ENCODE measurements at regions not wholly inside any gene's neighbourhood (a gene's known extent, or its start where the extent isn't known, plus 50 kb on each side); places are given as distances from the start of the nearest gene placed in this dataset.
"Not testable (repeated sequence)": the region's sequence is repeated elsewhere in the genome, so short reads cannot be mapped to it uniquely, and the experiment has no call there.

DNA sequence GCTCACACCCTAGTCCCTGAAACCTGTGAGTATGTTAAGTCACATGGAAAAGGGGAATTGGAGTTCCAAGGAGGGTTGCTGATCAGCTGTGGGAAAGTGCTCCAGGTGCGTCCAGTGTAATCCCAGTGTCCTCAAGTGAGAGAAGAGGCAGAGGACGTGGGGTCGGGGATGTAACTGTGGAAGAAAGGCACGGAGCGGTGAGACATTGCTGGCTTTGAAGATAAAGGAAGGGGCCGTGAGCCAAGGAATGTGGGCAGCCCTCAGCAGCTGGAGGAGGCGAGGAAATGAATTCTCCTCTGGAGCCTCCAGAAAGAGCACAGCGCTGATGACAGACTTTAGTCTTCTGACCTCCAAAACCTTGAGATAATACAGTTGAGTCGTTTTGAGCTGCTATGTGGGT, 191.6 kb upstream of the TMEM132C start:
- DNase-seq (ENCODE audit: low read depth): no peak

DNA sequence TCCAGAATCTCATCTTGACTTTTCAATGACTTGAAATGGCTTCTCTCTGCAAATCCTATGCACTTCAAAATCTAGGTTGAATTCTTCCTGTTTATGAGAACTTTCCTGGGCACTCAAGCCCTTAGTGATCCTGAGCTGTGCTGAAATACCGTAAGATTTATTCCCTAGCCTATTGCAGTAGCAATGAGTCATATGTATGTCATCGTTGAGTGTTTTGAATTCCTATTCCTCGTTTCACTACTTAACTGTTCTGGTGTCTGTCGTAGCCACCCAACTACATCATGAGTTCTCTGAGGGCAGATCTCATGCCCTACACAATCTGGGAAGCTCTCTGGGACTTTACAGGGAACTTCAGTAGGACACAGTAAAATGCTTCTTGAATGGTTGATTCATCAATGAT, 190.8 kb upstream of the TMEM132C start:
- DNase-seq (ENCODE audit: low read depth): no peak

DNA sequence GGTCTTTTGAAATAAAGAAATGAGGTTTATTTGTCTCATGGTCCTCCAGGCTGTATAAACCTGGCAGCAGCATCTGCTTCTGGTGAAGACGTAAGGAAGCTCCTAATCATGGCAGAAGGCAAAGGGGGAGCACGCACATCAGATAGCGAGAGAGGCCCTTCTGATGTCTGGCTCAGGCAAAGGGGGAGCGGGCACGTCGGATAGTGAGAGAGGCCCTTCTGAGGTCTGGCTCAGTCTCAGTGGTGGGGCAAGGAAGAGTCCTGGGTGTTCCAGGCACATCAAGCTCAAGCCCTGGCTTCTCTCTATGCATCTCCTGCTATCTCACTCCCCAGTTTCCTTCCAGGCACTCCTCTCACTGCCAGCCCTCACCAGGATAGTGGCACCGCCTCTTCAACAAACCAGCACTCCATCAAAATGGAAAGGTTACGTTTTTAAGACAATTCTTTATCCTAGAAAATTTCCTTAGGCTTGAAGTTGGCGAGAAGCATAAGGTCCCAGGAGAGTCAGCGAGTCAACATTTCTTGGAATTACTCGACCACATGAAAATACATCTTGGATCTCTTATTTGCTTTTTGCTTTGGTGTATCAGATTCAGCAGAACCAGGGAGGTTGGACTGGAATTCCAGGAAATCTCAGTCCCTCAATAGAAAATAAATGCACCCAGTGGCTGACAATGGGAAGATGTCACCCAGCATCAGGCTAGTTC, 189.6 kb upstream of the TMEM132C start:
- no peak for DNase-seq (ENCODE audit: low read depth)

DNA sequence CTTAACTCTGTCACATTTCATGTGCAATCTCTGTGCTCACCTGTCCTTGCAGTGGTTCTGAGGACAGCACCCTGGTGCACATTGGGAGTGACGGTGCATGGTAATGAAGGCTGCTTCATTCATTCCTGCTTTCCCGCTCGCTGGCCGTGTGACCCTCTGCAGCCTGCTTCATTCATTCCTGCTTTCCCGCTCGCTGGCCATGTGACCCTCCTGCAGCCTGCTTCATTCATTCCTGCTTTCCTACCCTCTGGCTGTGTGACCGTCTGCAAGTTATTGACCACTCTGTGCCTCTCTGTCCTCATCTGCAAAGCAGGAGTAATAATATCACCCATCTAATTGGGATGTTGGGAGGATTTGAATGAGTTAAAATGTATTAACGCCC, 189.1 kb upstream of the TMEM132C start:
- DNase-seq (ENCODE audit: low read depth): no peak

DNA sequence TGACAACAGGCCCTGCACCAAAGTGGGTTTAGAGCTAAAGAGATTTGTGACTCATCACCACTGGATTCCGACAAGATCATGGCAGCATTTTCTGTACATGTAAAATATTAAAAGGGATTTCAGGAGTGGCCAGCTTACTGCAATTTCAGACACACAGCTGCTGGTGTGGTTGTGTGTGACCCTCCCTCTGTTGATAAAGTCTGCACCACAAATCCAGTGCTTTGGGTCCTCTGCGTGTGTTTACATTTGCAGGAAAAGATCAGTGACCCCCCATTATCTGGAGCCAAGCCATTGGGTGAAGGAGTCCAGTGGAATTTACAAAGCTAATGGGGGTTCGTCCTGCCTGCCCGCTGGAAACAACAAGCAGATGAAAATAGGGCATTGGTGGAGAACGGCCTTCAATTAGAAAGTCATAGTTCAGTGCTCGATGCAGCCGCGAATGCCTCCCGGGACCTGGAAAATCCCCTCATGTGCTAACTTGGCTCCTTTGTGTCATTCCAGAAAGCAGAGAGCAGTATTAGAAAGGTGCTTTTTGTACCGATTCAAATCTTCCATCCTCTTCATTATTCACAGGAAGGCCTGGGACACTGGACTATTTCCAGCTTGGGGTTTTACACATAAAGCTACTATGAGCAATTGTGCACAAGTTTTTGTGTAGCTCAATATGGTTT, 188.5 kb upstream of the TMEM132C start:
- DNase-seq (ENCODE audit: low read depth): no peak

DNA sequence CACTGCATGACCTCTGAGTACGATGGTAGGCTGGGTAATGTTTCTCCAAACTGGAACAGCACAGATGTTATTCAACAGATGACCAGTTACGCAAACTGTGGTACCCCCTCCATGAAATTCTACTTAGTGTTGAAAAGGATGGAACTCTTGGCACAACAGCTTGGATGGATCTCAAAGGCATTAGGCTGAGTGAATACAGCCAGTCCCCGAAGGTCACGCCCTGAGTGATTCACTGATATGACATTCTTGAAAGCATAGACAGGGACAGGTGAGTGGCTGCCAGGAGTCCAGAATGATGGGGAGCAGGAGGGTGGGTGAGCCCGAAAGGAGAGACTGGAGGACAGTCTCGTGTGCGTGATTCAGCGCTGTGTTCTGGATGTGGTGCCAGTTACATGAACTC, 187.5 kb upstream of the TMEM132C start:
- DNase-seq (ENCODE audit: low read depth): no peak

DNA sequence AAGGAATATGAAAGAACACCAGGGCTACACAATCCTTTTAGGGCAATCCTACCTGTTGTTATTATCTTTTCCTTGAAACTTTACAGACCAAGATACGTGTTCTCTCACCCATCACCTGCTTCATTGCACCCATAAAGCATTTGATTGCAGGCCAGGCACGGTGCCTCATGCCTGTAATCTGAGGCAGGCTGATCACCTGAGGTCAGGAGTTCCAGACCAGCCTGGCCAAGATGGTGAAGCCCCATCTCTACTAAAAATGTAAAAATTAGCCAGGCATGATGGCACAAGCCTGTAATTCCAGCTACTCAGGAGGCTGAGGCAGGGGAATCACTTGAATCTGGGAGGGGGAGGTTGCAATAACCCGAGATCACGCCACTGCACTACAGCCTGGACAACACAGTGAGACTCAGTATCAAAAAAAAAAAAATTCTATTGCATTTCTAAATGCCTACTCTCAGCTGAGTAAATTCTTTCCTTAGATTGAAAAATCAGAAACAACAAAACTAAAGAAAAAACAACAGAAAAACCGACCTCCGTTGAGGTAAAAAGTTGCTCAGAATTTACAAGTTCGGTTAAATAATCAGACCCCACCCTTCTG, 183.7 kb upstream of the TMEM132C start:
- no peak for DNase-seq (ENCODE audit: low read depth)

DNA sequence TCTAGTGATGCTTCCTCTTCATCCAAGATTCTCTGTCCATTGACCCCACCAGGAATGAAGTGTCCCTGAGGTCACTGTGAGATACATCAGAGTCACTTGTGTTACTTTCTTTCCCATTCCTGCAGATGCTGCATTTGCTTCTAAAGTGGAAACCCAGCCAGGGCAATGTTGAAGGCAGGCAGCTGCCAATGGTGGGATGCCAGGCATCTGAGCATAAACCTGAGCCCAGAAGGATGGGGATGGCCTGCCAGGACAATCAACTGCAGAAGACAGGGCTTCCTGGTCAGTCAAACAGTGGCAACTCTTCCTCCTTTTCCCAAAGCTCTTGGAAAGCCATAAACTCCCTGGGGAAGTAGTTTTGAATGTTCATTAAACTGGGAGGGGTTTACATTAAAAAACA, 178.0 kb upstream of the TMEM132C start:
- no peak for DNase-seq (ENCODE audit: low read depth)

DNA sequence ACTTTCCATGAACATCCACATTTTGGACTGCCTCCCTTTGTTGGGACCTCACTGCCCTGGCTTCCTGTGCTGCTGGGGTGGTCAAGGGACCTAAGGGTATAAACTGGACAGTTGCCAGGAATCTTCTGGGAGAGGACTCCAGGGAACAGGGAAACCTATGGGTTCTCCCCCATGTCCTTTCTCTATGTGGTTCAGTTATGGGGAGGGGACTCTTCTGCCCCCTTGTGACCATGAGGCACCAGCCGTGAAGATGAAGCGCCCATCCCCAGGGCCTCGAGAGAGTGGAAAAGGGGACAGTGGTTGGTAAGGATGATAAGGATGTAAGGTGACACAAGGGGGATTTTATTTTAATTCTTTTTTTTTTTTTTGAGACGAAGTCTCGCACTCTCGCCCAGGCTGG, 177.0 kb upstream of the TMEM132C start:
- DNase-seq (ENCODE audit: low read depth): no peak

DNA sequence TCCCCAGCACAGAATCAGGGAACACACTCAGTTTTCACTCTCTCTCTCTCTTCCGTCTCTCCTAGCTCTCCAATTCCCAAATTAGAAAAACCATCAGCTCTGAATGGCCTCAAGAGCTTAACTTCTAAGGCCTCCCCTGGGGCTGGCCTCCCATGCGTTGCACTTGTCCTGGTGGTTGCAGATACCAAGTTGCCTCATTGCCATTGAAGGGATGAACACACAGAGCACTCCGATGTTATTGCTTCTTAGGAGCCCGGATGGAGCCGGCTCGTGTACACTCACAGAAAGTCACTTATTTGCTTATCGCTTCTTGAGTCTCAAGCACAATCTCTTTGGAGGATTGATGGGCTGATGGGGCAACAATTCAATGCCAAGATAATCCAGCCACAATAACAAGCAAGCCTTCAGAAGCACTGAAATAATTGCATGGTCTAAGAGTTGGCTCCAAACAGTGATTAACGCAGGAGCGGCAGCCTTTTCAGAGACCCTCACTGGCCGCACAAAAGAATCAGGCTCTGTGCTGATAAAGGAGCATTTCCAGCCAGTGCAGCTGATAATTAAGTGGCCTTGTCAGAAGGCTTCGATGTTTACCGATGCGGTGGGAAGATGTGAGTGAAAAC, 175.8 kb upstream of the TMEM132C start:
- DNase-seq (ENCODE audit: low read depth): no peak

DNA sequence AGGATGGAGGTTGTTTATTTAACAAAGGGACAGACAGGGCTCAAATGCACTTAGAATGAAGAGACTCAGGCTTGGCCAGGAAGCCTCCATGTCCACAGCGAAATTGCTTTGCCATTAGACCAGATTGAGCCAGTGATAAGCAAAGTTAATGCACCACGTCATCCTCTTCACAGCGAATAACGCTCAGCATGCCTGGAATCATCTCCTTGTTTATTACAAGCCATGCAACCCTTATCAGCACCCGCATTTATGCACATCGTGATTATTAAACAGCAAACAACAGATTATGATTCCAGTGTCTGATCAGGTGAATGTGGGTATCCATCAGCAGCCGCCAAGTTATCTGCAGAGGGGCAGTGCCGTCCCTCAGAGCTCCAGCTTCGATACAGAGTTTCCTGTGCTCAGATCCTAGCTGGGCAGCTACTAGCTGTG, 175.0 kb upstream of the TMEM132C start:
- no peak for DNase-seq (ENCODE audit: low read depth)

DNA sequence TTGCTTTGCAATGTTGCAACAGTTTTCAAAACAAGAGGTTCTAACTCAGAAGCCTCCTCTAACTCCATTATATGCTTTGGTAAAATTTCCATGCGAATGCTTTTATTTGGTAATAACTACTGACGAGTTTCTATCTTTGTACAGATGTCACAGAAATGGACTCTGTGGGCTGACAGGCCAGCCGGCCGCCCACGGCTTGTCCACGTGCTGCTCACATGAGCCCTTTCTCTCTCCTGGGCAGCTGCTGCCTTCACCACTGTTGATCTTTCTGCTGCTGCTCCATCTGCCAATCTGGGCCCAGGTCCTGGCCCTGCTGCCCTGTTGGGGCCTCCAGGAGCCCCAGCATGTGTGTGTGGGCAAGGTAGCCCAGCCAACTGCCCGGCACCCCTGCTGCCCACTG, 168.2 kb upstream of the TMEM132C start:
- DNase-seq (ENCODE audit: low read depth): no peak

DNA sequence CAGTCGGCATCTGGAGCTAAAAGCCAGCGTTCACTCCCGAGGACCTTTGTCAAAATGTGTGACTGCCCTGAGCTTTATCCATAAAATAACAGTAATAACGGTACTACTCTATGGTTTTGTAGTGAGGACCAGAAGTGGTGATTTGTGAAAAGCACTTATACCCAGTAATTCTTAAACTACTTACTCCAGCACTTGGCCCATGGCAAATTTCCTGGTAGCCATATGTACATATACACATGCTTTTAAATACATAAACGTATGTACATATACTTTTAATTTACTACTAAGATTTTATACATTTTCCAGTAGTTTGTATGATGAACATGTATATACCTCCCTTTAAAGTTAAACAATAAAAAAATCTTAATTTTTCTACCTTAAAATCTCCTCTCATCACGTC, 163.8 kb upstream of the TMEM132C start:
- no peak for DNase-seq (ENCODE audit: low read depth)

DNA sequence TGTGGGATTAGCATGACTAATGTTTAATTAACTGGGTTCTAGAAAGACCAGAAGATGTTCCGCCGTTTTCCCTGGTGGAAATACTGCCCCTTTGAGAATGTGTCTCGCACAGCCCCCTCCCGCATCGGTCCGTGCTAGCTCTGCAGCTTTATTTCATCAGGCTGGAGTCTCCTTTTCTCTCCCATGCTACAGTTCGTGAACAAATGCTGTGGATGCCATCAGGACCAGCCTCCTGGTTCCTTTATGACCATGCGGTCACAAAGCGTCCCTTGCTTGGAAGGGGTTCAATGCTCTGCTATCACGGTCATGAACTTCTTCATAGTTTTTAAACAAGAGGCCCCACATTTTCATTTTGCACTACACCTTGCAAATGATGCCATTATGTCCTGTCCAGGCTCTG, 157.7 kb upstream of the TMEM132C start:
- no peak for DNase-seq (ENCODE audit: low read depth)

DNA sequence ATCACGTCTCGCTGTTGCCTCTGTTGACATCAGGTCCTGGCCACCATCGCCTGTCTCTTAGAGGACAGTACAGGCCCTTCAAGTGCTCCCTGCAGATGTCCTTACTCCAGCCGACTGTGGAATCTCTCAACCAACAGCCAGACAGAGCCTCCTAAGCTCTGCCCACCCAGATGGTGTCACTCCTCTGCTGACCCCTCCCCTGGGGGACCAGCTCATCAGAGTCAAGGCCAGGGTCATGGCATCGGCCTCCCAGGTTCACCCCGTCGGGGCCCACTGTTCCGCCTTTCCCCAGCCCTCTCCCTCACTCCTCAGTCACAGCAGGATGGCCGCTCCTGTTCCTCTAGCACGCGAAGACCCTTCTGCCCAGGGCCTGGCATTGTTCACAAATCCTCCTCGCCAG, 157.3 kb upstream of the TMEM132C start:
- DNase-seq (ENCODE audit: low read depth): no peak

DNA sequence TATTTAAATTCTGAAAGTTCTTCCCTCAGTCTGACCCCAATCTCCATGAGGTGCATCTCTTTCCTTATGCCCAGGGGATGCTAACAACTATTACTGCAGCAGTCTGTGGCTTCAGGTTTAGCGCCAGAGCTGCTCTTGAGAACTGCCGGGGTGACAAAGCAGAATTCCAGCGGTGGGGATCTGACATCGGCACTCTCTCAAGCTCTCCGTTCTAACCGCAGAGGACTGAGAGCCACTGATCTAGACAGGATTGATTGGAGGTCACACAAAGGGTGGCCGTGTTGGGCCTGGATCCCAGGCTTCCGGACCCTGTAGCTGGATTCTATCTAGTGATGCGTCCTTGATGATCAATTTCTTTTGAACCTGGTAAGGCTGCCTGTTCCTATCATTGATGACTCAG, 155.6 kb upstream of the TMEM132C start:
- DNase-seq (ENCODE audit: low read depth): no peak

DNA sequence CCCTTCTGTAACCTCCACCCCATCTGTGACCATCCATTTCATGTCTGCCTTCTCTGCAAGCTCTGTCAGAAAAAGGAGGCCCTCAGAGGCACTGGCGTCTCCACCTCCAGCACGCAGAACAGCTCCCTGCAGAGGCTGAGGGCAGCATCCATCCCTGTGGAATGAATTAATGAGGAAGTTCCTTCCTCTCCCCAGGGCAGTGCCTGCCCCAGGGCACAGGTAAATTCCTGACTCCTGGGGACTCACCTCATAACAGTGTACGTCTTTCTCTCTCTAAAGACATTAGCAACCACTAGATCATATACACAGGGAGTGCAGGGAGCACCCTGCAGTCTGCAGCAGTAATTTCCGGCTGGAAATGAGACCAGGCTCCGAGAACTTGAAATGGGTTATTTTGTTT, 155.0 kb upstream of the TMEM132C start:
- DNase-seq (ENCODE audit: low read depth): no peak

DNA sequence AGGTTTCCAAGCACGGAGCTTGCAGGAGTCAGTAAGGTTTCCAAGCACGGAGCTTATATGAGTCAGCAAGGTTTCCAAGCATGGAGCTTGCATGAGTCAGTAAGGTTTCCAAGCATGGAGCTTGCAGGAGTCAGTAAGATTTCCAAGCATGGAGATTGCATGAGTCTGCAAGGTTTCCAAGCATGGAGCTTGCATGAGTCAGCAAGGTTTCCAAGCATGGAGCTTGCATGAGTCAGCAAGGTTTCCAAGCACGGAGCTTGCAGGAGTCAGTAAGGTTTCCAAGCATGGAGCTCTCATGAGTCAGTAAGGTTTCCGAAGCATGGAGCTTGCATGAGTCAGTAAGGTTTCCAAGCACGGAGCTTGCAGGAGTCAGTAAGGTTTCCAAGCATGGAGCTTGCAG, 153.7 kb upstream of the TMEM132C start:
- DNase-seq (ENCODE audit: low read depth): not testable (repeated sequence)

DNA sequence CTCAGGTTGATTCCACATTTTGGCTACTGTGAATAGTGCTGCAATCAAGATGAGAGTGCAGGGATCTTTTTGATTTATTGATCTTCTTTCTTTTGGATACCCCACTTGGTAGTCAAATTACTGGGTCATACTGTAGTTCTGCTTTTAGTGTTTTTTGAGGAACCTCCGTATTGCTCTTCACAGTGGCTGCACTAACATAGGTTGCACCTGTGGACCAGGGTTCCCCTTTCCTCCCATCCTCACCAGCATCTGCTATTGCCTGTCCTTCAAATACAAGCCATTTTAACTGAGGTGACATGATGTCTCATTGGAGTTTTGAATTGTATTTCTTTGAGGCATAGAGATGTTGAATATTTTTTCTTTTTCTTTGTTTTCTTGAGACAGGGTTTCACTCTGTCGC, 152.5 kb upstream of the TMEM132C start:
- no peak for DNase-seq (ENCODE audit: low read depth)

DNA sequence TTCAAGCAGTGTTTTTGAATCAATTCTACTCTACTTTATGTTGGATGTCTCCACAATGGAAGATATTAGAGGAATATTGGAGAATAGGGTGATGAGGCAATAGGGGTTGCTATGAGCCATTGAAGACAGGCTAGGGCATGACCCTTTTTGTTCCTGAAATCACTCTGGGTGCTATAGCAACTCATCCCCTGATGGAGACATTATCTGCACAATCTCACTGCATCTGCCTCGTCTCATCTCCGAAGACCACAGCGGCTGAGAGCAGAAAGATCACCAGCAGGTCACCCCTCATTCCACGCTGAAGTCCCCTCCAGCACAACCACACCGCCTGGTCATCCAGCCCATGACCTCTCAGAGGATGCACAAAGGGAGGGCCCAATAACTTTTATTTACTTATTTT, 150.4 kb upstream of the TMEM132C start:
- DNase-seq (ENCODE audit: low read depth): no peak

DNA sequence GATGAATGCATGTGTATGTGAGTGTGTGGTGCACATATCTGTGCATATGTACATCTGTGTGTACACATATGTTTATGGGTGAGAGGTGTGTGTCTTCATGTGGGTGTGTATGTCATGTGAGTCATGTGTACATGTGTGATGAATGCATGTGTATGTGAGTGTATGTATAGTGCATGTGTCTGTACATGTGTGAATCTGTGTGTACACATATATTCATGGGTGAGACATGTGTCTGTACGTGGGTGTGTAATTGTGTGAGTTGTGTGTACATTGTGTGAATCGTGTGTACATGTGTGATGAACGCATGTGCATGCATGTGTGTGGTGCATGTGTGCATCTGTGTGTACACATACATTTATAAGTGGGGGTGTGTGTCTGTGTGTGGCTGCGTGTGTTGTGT, 146.9 kb upstream of the TMEM132C start:
- no peak for DNase-seq (ENCODE audit: low read depth)

DNA sequence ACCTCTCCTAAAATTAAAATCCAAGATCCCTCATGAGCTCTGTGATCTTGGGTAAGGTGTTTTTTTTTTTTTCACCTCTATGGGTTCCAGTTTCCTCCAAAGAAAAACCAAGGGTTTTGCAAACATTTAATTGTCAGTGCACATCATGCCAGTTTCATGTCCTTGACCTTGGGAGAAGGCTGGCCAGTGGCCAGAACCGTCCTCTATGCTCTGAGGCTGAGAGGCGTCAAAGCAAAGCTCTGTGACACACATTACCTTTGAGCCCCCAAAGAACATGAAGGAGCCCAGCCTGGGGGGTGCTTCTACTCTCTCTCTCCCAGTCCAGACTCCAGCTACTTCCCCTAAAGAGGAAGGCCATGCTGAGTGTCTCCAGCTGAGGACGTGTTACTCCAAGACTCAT, 145.5 kb upstream of the TMEM132C start:
- no peak for DNase-seq (ENCODE audit: low read depth)

DNA sequence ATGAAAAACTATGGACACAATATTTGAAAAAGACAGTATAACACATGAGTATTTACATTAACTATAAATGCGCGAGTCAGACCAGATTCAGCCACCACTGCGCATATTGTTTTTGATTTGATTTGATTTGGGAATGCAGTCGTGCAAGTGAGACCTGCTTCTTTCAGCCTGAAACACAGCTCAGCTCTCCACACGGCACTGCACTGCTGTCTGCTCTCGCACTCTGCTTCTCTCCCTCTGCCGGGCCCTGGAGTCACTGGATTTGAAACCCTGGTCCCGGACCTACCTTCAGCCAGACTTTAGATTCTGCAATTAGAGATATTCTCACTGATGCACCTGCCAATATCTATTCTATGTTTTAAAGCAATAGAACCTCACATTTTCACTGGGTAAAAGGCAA, 143.9 kb upstream of the TMEM132C start:
- no peak for DNase-seq (ENCODE audit: low read depth)
